GM12875 (cell line): ENCODE measurements at regions not wholly inside any gene's neighbourhood (a gene's known extent, or its start where the extent isn't known, plus 50 kb on each side); places are given as distances from the start of the nearest gene placed in this dataset.

ENCODE experiments used
- H3K4me3 ChIP-seq: one replicate; pipeline ENCODE4 v1.5.1; 2011; ENCODE audit warnings: low read depth, low read length, control low read depth
- TF ChIP-seq, protein P1 (sequence below): IDR thresholded peaks from 2 replicates; pipeline ENCODE4 v1.5.1; 2011; ENCODE audit warnings: low read depth, mild to moderate bottlenecking, control low read depth, inconsistent platforms, low read length, moderate library complexity, borderline replicate concordance; ENCODE audit not compliant: insufficient read depth

DNA sequence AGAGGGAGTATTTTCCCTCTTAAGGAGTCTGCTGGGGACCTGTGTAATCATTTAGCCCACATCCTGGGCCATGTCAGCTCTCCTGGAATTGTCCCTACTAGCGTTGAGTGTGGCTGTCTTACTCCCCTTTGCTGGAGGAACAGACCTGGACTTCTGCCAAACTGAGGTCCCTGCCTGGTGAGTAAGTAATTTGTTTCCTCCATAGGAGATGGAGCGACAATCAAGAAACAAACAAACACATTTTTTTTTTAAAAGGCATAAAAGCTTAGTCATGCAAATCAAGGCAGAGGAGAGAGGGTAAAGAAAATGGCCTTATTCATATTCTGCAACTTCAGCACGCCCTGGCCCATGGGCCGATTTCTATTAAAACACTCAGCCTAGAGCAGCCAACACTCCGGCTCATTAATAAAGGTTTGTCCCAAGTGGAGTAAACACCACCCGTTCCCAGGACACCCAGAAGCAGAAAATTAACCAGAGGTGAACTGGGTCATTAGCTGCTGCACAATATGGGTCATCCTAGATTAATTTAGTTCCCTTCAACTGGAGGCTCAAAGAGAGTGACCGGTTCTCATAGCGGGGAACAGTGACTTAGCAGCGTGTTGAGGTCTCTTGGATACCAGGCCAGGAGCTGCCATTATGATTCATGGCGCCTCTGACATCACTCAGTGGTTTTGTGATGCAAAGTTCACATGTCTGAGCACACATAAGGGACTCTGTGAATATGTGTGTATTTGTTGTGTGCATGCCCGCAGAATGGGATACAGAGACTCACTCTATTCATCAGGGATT lies 165.0 kb upstream of the SULF2 start:
- no peak overlapping the region for H3K4me3 ChIP-seq
- TF ChIP-seq, protein P1, sequence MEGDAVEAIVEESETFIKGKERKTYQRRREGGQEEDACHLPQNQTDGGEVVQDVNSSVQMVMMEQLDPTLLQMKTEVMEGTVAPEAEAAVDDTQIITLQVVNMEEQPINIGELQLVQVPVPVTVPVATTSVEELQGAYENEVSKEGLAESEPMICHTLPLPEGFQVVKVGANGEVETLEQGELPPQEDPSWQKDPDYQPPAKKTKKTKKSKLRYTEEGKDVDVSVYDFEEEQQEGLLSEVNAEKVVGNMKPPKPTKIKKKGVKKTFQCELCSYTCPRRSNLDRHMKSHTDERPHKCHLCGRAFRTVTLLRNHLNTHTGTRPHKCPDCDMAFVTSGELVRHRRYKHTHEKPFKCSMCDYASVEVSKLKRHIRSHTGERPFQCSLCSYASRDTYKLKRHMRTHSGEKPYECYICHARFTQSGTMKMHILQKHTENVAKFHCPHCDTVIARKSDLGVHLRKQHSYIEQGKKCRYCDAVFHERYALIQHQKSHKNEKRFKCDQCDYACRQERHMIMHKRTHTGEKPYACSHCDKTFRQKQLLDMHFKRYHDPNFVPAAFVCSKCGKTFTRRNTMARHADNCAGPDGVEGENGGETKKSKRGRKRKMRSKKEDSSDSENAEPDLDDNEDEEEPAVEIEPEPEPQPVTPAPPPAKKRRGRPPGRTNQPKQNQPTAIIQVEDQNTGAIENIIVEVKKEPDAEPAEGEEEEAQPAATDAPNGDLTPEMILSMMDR = no peak

DNA sequence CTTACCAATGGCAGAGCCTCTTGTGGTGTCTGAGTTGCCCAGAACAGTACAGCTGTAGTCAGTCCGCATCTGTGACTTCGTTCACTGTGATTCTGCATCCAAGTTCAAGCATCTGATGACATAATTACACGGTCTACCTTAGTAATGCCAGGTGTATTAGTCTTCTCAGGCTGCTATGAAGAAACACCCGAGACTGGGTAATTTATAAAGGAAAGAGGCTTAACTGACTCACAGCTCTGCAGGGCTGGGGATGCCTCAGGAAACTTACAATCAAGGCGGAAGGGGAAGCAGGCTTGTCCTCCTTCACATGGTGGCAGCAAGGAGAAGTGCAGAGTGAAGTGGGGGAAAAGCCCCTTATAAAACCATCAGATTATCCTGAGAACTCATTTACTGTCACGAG lies 163.9 kb upstream of the SULF2 start:
- H3K4me3 ChIP-seq = no peak overlapping the region
- TF ChIP-seq, protein P1 = no peak

DNA sequence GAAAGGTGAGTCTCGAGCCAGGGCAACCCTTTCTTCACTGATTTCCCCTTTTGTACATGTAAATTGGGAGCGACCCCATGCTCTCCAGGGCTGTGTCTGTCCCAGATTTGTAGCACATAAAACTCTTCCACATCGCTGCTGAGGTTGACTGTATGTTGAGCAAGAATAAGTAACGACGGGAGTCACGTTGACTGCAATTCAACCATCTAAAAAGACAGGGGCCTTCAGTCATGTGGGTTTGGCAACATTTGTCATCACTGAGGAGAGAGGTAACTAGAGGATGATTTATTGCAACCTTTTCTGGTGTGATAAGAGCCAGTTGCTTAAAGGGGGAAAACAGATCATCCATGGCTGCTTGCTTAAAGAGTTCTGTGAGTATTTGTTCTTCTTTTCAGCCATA lies 159.4 kb upstream of the SULF2 start:
- TF ChIP-seq, protein P1 = no peak

DNA sequence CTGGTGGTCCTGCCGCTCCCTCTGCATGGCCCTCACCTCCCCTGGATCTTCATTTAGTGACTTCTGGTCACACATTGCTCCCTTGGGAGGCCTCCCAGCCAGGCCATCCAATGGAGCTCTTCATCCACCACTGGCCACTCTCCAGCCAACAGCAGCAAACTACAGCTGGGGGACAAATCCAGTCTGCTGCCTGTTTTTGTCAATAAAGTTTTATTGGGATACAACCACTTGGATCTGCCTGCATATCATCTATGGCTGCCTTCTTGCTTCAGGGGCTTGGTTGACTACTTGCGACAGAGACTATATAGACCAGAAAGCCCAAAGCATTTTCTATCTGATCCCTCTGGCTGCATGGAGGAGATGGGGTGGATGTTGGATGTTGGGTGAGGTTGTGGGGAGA lies 156.6 kb upstream of the SULF2 start:
- H3K4me3 ChIP-seq = no peak overlapping the region
- TF ChIP-seq, protein P1 = no peak

More for the DNA sequence above, 159.4 kb upstream of the SULF2 start:
- H3K4me3 ChIP-seq = no peak overlapping the region

DNA sequence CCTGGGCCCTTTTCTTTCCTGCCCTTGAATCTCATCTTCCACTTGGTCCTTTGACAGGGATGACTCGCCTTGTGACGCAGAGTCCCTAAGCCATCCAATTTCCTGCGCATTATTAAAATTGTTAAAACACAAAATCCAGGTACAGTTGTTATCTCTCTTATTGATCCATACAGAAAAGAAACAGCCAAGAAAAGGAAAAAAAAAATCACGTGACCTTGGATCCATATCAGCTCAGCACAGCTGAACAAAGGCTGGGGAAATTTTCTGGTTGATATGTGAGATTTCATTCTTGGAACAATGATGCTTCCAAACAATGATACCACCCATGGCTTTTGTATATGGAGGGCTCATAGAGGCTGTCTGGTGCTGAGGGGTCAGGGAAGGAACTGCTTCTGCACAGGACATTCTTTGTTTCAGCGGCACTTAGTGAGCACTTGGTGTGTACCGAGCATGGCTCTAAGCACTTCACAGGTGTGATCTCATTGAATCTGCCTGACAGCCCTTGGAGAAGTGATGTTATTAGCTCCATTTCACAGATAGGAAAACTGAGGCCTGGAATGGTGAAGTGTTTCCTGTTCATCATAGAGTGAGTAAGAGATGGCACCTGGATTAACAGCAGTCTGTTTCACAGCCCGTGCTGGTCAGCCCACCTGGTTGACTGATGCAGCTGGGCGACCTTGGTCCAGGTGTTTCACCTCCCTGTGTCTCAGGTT lies 155.0 kb upstream of the SULF2 start:
- TF ChIP-seq, protein P1 = no peak
- H3K4me3 ChIP-seq = no peak overlapping the region

DNA sequence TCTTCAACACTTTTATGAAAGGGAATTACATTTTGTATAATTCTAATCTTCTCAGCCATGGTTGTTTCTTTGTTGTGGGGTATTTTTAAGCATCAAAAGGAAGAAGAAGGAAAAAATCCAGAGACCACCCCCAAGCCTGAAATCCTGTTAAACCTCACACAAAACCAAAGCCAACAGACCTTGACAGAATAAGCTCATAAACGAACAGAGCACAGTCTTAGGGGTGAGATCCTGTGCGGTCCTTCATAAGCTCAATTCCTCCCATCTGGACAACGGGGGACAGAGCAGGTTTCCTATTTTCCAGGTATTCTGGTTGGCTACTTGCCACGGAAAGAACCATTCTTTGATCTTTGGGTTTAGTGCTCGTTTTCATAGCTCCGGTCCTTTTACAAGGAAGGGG lies 151.3 kb upstream of the SULF2 start:
- no peak overlapping the region for H3K4me3 ChIP-seq
- TF ChIP-seq, protein P1 = no peak

DNA sequence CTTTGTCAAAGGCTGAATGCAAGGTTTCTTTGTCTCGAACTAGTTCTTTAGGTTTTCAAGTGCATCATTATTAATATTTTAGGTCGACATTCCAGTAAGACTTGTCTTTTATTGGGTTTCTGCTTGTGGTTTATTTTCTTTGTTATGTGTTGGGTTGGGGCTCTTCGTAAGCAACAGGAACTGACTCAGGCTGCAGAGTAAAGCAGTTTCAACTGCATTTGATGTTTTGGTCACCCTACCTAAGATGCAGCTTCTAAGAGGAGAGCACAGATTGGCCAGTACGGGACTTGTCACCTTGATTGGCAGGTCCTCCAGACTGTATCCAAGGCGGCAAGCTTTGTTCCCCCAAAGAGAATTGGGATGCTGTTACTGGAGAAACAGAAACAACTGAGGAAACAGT lies 149.5 kb upstream of the SULF2 start:
- H3K4me3 ChIP-seq = no peak overlapping the region
- TF ChIP-seq, protein P1 = no peak
